ENCODE measurements at regions not wholly inside any gene's neighbourhood (a gene's known extent, or its start where the extent isn't known, plus 50 kb on each side); places are given as distances from the start of the nearest gene placed in this dataset.

- no peak overlapping the region for H3K4me3 ChIP-seq (ENCODE audit: low read depth, low read length)
- TF ChIP-seq, protein P1, sequence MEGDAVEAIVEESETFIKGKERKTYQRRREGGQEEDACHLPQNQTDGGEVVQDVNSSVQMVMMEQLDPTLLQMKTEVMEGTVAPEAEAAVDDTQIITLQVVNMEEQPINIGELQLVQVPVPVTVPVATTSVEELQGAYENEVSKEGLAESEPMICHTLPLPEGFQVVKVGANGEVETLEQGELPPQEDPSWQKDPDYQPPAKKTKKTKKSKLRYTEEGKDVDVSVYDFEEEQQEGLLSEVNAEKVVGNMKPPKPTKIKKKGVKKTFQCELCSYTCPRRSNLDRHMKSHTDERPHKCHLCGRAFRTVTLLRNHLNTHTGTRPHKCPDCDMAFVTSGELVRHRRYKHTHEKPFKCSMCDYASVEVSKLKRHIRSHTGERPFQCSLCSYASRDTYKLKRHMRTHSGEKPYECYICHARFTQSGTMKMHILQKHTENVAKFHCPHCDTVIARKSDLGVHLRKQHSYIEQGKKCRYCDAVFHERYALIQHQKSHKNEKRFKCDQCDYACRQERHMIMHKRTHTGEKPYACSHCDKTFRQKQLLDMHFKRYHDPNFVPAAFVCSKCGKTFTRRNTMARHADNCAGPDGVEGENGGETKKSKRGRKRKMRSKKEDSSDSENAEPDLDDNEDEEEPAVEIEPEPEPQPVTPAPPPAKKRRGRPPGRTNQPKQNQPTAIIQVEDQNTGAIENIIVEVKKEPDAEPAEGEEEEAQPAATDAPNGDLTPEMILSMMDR (IDR thresholded peaks at IDR 0.05; ENCODE audit: low read depth, low read length), result no peak
These were observed 1455.5 kb downstream of the TECRL start for GRCh38 chr4:62953752-62954151.

- TF ChIP-seq, protein P1 (IDR thresholded peaks at IDR 0.05; ENCODE audit: low read depth, low read length), result no peak
- H3K4me3 ChIP-seq (ENCODE audit: low read depth, low read length), result no peak overlapping the region
These were observed 1456.9 kb downstream of the TECRL start for GRCh38 chr4:62952366-62952765.

GRCh38 chr4:62948108-62948507 is 1461.1 kb downstream of the TECRL start:
- TF ChIP-seq, protein P1 (IDR thresholded peaks at IDR 0.05; ENCODE audit: low read depth, low read length), result no peak
- H3K4me3 ChIP-seq (ENCODE audit: low read depth, low read length), result no peak overlapping the region

- TF ChIP-seq, protein P1 (IDR thresholded peaks at IDR 0.05; ENCODE audit: low read depth, low read length), result no peak
- H3K4me3 ChIP-seq (ENCODE audit: low read depth, low read length), result no peak overlapping the region
These were observed 1469.0 kb downstream of the TECRL start for GRCh38 chr4:62940229-62940628.

GRCh38 chr4:62930884-62931283 is 1478.4 kb downstream of the TECRL start:
- no peak overlapping the region for H3K4me3 ChIP-seq (ENCODE audit: low read depth, low read length)
- TF ChIP-seq, protein P1 (IDR thresholded peaks at IDR 0.05; ENCODE audit: low read depth, low read length), result no peak

DNA sequence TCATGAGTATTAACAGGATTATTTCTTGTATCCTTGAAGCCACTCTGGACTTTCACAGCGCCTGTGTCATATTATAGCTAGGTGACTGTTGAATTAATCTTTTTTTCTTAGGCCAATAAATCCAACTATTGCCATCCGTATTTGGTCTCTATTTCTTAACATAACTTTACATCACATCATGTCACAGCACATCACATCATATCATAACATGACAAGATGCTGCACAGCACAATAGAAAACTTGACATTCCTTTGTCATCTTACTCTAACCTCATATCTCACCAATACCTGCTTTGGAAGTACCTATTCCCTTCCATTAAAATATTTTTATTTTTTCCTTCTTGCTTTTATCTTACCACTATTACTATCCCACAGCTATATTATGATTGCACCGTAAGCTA is 1480.8 kb downstream of the TECRL start:
- H3K4me3 ChIP-seq (ENCODE audit: low read depth, low read length), result no peak overlapping the region
- TF ChIP-seq, protein P1 (IDR thresholded peaks at IDR 0.05; ENCODE audit: low read depth, low read length), result no peak

GRCh38 chr4:62927574-62927973 is 1481.7 kb downstream of the TECRL start:
- no peak overlapping the region for H3K4me3 ChIP-seq (ENCODE audit: low read depth, low read length)
- TF ChIP-seq, protein P1 (IDR thresholded peaks at IDR 0.05; ENCODE audit: low read depth, low read length), result no peak

Data from WI38 (cell line).